Neural cell (in vitro differentiated cells): ENCODE measurements at regions not wholly inside any gene's neighbourhood (a gene's known extent, or its start where the extent isn't known, plus 50 kb on each side); places are given as distances from the start of the nearest gene placed in this dataset.

Source experiments
- H2AFZ ChIP-seq: fragments of 200-600, 300-800 bp; sonication (generic), shearing (Covaris generic); 2 replicates; pipeline ENCODE4 v1.6.0; 2014; ENCODE audit warnings: low read depth, mild to moderate bottlenecking, antibody characterized with exemption, low read length, moderate library complexity
- H3F3A ChIP-seq: fragments of 200-600 bp; shearing (Covaris generic); 2 replicates; pipeline ENCODE4 v1.6.1; 2016; ENCODE audit warnings: mild to moderate bottlenecking, moderate library complexity, mixed read lengths, antibody characterized with exemption, low read length; ENCODE audit not compliant: insufficient read depth, poor library complexity, severe bottlenecking
- H3K27ac ChIP-seq: fragments of 200-600, 300-800 bp; sonication (generic), shearing (Covaris generic); 2 replicates; pipeline ENCODE4 v1.5.1; 2014; ENCODE audit warnings: mild to moderate bottlenecking, low read length, moderate library complexity
- H3K27me3 ChIP-seq: fragments of 300-800, 200-600 bp; sonication (generic), shearing (Covaris generic); 2 replicates; pipeline ENCODE4 v1.6.0; 2014; ENCODE audit warnings: mild to moderate bottlenecking, low read depth, low read length, moderate library complexity; ENCODE audit not compliant: insufficient read depth
- H3K36me3 ChIP-seq: fragments of 300-800, 200-600 bp; sonication (generic), shearing (Covaris generic); 2 replicates; pipeline ENCODE4 v1.5.1; 2014; ENCODE audit warnings: mild to moderate bottlenecking, antibody characterized with exemption, low read length, moderate library complexity; ENCODE audit not compliant: insufficient read depth
- H3K4me2 ChIP-seq: fragments of 300-800, 200-600 bp; sonication (generic), shearing (Covaris generic); 2 replicates; pipeline ENCODE4 v1.6.0; 2014; ENCODE audit warnings: mild to moderate bottlenecking, low read length
- H3K4me3 ChIP-seq: fragments of 300-800, 200-600 bp; sonication (generic), shearing (Covaris generic); 2 replicates; pipeline ENCODE4 v1.5.1; 2014; ENCODE audit warnings: mild to moderate bottlenecking, low read length, moderate library complexity
- H3K79me2 ChIP-seq: fragments of 200-600 bp; shearing (Covaris generic); replicated peaks from 2 replicates; pipeline ENCODE4 v1.6.0; 2014; ENCODE audit warnings: mild to moderate bottlenecking, low read length, moderate library complexity; ENCODE audit not compliant: insufficient read depth
- H3K9ac ChIP-seq: fragments of 300-800, 200-600 bp; sonication (generic), shearing (Covaris generic); 2 replicates; pipeline ENCODE4 v1.6.1; 2016; ENCODE audit warnings: mild to moderate bottlenecking, low read length, mixed read lengths
- H3K9me2 ChIP-seq: fragments of 200-600 bp; shearing (Covaris generic); 2 replicates; pipeline ENCODE4 v1.6.1; 2016; ENCODE audit warnings: mild to moderate bottlenecking, low read length, mixed read lengths; ENCODE audit not compliant: insufficient read depth
- H3K9me3 ChIP-seq: fragments of 200-600, 300-800 bp; sonication (generic), shearing (Covaris generic); 2 replicates; pipeline ENCODE4 v1.6.1; 2016; ENCODE audit warnings: mild to moderate bottlenecking, mixed run types, low read length, moderate library complexity, mixed read lengths
- H4K20me1 ChIP-seq: fragments of 200-600 bp; shearing (Covaris generic); 2 replicates; pipeline ENCODE4 v1.6.1; 2016; ENCODE audit warnings: mild to moderate bottlenecking, mixed run types; ENCODE audit not compliant: insufficient read depth
- EP300 ChIP-seq: fragments of 450-650 bp; conservative IDR thresholded peaks from 2 replicates; pipeline ENCODE4 v1.6.1; 2014; ENCODE audit warnings: antibody characterized with exemption, mild to moderate bottlenecking, moderate library complexity; ENCODE audit not compliant: poor library complexity, severe bottlenecking
- EZH2 ChIP-seq: fragments of 200-600, 300-800 bp; shearing (Covaris generic), sonication (generic); IDR thresholded peaks from 2 replicates; pipeline ENCODE4 v1.6.1; 2014; ENCODE audit warnings: antibody characterized with exemption, low read length, borderline replicate concordance, mild to moderate bottlenecking; ENCODE audit not compliant: insufficient read depth, poor library complexity, severe bottlenecking
- MXI1 ChIP-seq: fragments of 450-650 bp; conservative IDR thresholded peaks from 2 replicates; pipeline ENCODE4 v1.6.1; 2014; ENCODE audit warnings: antibody characterized with exemption, mild to moderate bottlenecking; ENCODE audit not compliant: poor library complexity, severe bottlenecking
- POLR2AphosphoS5 ChIP-seq: IDR thresholded peaks from 2 replicates; pipeline ENCODE4 v1.6.1; 2012
- RAD21 ChIP-seq: fragments of 450-650 bp; conservative IDR thresholded peaks from 2 replicates; pipeline ENCODE4 v1.6.1; 2014; ENCODE audit warnings: antibody characterized with exemption, mild to moderate bottlenecking, moderate library complexity
- SMC3 ChIP-seq: fragments of 450-650 bp; conservative IDR thresholded peaks from 2 replicates; pipeline ENCODE4 v1.6.1; 2014; ENCODE audit warnings: antibody characterized with exemption, mild to moderate bottlenecking, moderate library complexity; ENCODE audit not compliant: poor library complexity
- TAF1 ChIP-seq: IDR thresholded peaks from 2 replicates; pipeline ENCODE4 v1.6.1; 2012; ENCODE audit warnings: low read depth
- TF ChIP-seq, protein P1 (sequence below): IDR thresholded peaks from 2 replicates; pipeline ENCODE4 v1.6.1; 2012; ENCODE audit warnings: borderline replicate concordance
- TF ChIP-seq, protein P2 (sequence below): fragments of 450-650 bp; IDR thresholded peaks from 2 replicates; pipeline ENCODE4 v1.5.1; 2014; ENCODE audit warnings: antibody characterized with exemption, mild to moderate bottlenecking, moderate library complexity; ENCODE audit not compliant: poor library complexity, severe bottlenecking

DNA sequence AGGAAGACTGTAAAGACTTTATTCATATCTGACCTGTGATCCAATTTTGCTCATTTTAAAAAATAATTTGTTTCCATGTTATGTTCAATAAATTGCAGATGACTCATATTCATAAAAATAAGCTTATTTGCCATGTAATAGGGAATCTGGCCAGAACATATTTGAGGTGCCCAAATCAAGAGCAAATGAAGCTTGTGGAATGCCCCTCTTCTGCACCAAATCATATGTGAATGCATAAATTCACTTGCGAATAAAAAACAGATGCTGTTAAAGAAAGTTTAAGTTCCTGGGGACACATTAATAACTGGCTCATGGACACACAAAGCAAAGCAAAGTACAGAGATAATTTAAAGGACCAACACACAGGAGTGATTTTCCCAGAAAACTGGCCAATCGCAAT is 279.0 kb upstream of the CDH2 start:
- TF ChIP-seq, protein P1, sequence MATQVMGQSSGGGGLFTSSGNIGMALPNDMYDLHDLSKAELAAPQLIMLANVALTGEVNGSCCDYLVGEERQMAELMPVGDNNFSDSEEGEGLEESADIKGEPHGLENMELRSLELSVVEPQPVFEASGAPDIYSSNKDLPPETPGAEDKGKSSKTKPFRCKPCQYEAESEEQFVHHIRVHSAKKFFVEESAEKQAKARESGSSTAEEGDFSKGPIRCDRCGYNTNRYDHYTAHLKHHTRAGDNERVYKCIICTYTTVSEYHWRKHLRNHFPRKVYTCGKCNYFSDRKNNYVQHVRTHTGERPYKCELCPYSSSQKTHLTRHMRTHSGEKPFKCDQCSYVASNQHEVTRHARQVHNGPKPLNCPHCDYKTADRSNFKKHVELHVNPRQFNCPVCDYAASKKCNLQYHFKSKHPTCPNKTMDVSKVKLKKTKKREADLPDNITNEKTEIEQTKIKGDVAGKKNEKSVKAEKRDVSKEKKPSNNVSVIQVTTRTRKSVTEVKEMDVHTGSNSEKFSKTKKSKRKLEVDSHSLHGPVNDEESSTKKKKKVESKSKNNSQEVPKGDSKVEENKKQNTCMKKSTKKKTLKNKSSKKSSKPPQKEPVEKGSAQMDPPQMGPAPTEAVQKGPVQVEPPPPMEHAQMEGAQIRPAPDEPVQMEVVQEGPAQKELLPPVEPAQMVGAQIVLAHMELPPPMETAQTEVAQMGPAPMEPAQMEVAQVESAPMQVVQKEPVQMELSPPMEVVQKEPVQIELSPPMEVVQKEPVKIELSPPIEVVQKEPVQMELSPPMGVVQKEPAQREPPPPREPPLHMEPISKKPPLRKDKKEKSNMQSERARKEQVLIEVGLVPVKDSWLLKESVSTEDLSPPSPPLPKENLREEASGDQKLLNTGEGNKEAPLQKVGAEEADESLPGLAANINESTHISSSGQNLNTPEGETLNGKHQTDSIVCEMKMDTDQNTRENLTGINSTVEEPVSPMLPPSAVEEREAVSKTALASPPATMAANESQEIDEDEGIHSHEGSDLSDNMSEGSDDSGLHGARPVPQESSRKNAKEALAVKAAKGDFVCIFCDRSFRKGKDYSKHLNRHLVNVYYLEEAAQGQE, result no peak
- TF ChIP-seq RAD21 (no peak), TAF1 (no peak), MXI1 (no peak), POLR2AphosphoS5 (no peak), EZH2 (no peak), EP300 (no peak), SMC3 (no peak)
- TF ChIP-seq, protein P2, sequence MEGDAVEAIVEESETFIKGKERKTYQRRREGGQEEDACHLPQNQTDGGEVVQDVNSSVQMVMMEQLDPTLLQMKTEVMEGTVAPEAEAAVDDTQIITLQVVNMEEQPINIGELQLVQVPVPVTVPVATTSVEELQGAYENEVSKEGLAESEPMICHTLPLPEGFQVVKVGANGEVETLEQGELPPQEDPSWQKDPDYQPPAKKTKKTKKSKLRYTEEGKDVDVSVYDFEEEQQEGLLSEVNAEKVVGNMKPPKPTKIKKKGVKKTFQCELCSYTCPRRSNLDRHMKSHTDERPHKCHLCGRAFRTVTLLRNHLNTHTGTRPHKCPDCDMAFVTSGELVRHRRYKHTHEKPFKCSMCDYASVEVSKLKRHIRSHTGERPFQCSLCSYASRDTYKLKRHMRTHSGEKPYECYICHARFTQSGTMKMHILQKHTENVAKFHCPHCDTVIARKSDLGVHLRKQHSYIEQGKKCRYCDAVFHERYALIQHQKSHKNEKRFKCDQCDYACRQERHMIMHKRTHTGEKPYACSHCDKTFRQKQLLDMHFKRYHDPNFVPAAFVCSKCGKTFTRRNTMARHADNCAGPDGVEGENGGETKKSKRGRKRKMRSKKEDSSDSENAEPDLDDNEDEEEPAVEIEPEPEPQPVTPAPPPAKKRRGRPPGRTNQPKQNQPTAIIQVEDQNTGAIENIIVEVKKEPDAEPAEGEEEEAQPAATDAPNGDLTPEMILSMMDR, result no peak
- Histone ChIP-seq H3K4me3 (no peak overlapping the region), H3K79me2 (no peaks in the 10 kb centered on the region), H2AFZ (no peak overlapping the region), H3K9me3 (no peaks in the 10 kb centered on the region), H3F3A (no peaks in the 10 kb centered on the region), H3K9me2 (no peaks in the 10 kb centered on the region), H3K27me3 (no peaks in the 10 kb centered on the region), H4K20me1 (no peaks in the 10 kb centered on the region), H3K9ac (no peak overlapping the region), H3K27ac (no peak overlapping the region), H3K4me2 (no peak overlapping the region), H3K36me3 (no peaks in the 10 kb centered on the region)

DNA sequence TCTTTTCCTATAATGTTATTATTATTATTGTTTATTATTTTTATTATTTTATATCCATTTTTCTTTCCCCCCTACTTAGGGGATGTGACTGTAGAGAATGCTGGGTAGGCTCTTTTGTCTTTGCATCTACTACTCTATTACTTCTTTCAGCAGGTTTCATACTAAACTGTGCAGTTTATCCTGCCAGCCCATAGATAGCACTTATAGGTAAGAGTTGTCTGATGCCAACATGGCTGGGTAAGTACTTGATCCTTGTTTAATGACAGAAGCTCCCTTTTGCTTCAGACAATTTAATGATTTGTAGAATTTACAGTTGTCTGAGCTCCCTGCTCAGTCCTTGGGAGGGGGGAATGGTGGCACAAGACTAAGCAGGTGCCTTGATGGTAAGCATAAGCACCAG is 262.9 kb upstream of the CDH2 start:
- Histone ChIP-seq H3K9ac (no peak overlapping the region), H3K27me3 (no peaks in the 10 kb centered on the region), H3K4me2 (no peak overlapping the region), H3K36me3 (no peaks in the 10 kb centered on the region), H3K9me2 (no peaks in the 10 kb centered on the region), H3K27ac (no peak overlapping the region), H3K79me2 (no peaks in the 10 kb centered on the region), H4K20me1 (no peaks in the 10 kb centered on the region), H2AFZ (no peak overlapping the region), H3K9me3 (peaks cover 4% of the 10 kb centered on the region), H3F3A (no peaks in the 10 kb centered on the region), H3K4me3 (no peak overlapping the region)
- no peak for TF ChIP-seq TAF1
- TF ChIP-seq EP300, result no peak
- TF ChIP-seq POLR2AphosphoS5, result no peak
- no peak for TF ChIP-seq MXI1
- TF ChIP-seq, protein P2, result no peak
- TF ChIP-seq, protein P1, result no peak
